ENCODE measurements at regions not wholly inside any gene's neighbourhood (a gene's known extent, or its start where the extent isn't known, plus 50 kb on each side); places are given as distances from the start of the nearest gene placed in this dataset.

Small RNAs in the stretch of these regions (small RNA-seq; reads per million reads assigned to genes)
- gene AL133270.1, result 0 reads per million in 3 experiments
- 0 to 0.10 (median 0) reads per million in 3 experiments for gene RNU6-1060P
- gene SPTLC1P2, result 0 reads per million in 3 experiments

Data from neural cell (in vitro differentiated cells).